PC-9 (cell line): ENCODE measurements at regions not wholly inside any gene's neighbourhood (a gene's known extent, or its start where the extent isn't known, plus 50 kb on each side); places are given as distances from the start of the nearest gene placed in this dataset.
"Not testable (repeated sequence)": the region's sequence is repeated elsewhere in the genome, so short reads cannot be mapped to it uniquely, and the experiment has no call there.

Experiments
- BruUV-seq: library from RNA; stranded (reverse); fragments of 400-500 nt; replicated peaks from 2 replicates; lab custom pipeline; 2021; lab: Mats Ljungman, UMichigan
- CTCF ChIA-PET: fragments of 300-600 bp; sonication (Branson Sonifier 250); formaldehyde crosslinking; loops from one replicate; lab custom pipeline; 2022; ENCODE audit warnings: antibody characterized with exemption; lab: Charles Lee
- POLR2A ChIA-PET: fragments of 300-600 bp; sonication (Branson Sonifier 250); formaldehyde crosslinking; loops from one replicate; lab custom pipeline; 2022; ENCODE audit warnings: antibody characterized with exemption; ENCODE audit not compliant: unreplicated experiment; lab: Charles Lee
- DNase-seq, 2 experiments: peaks; one replicate each; pipeline versions ENCODE4 v3.0.0 to v3.0.0-alpha.2; 2015 to 2022; ENCODE audit warnings: mixed read lengths in 1 of 2
- H2AFZ ChIP-seq: fragments of 200-600 bp; sonication (generic); 2 replicates; pipeline ENCODE4 v1.8.1; 2017; ENCODE audit warnings: antibody characterized with exemption
- H3F3A ChIP-seq: fragments of 200-600 bp; sonication (generic); 2 replicates; pipeline ENCODE4 v1.8.1; 2017; ENCODE audit warnings: antibody characterized with exemption, mild to moderate bottlenecking, low read depth; ENCODE audit not compliant: insufficient read depth
- H3K27ac ChIP-seq: fragments of 200-600 bp; sonication (generic); 2 replicates; pipeline ENCODE4 v1.6.1; 2016; ENCODE audit warnings: mixed run types
- H3K27me3 ChIP-seq: fragments of 200-600 bp; sonication (generic); 2 replicates; pipeline ENCODE4 v1.6.1; 2016; ENCODE audit warnings: low read depth, mixed run types; ENCODE audit not compliant: insufficient read depth
- H3K36me3 ChIP-seq: fragments of 200-600 bp; sonication (generic); 2 replicates; pipeline ENCODE4 v1.6.1; 2016; ENCODE audit warnings: low read depth, mixed run types
- H3K4me1 ChIP-seq: fragments of 200-600 bp; sonication (generic); replicated peaks from 2 replicates; pipeline ENCODE4 v1.6.1; 2016; ENCODE audit warnings: mixed run types; ENCODE audit not compliant: insufficient read depth
- H3K4me2 ChIP-seq: fragments of 200-600 bp; sonication (generic); 2 replicates; pipeline ENCODE4 v1.6.1; 2017; ENCODE audit warnings: mixed run types
- H3K4me3 ChIP-seq: fragments of 200-600 bp; sonication (generic); 2 replicates; pipeline ENCODE4 v1.6.1; 2016; ENCODE audit warnings: mixed run types
- H3K79me2 ChIP-seq: fragments of 200-600 bp; sonication (generic); 2 replicates; pipeline ENCODE4 v1.6.1; 2017; ENCODE audit warnings: low read depth, mixed run types
- H3K9me2 ChIP-seq: fragments of 200-600 bp; sonication (generic); 2 replicates; pipeline ENCODE4 v1.8.1; 2017; ENCODE audit warnings: mild to moderate bottlenecking; ENCODE audit not compliant: insufficient read depth
- H3K9me3 ChIP-seq: fragments of 200-600 bp; sonication (generic); 2 replicates; pipeline ENCODE4 v1.8.1; 2016; ENCODE audit warnings: low read depth; ENCODE audit not compliant: insufficient read depth
- H4K20me1 ChIP-seq: fragments of 200-600 bp; sonication (generic); 2 replicates; pipeline ENCODE4 v1.8.1; 2017; ENCODE audit not compliant: insufficient read depth
- CTCF ChIP-seq: fragments of 200-600 bp; sonication (generic); conservative IDR thresholded peaks from 2 replicates; pipeline ENCODE4 v1.6.1; 2017; ENCODE audit warnings: mixed run types, antibody characterized with exemption, mild to moderate bottlenecking, moderate library complexity
- EZH2 ChIP-seq: fragments of 200-600 bp; sonication (generic); IDR thresholded peaks from 2 replicates; pipeline ENCODE4 v1.8.0; 2017; ENCODE audit warnings: antibody characterized with exemption, low read depth
- intact Hi-C: fragments of 100-400 bp; cut with micrococcal nuclease; formaldehyde crosslinking; loops from one replicate; pipeline ENCODE4 v1.10.0; 2022; ENCODE audit not compliant: unreplicated experiment

- BruUV-seq = no TSS peak
- H2AFZ ChIP-seq = no peak overlapping the region
- H3K27ac ChIP-seq = no peak overlapping the region
- no peaks in the 10 kb centered on the region for H3K36me3 ChIP-seq
- H3K79me2 ChIP-seq = no peaks in the 10 kb centered on the region
- H3F3A ChIP-seq = no peaks in the 10 kb centered on the region
- TF ChIP-seq EZH2 (no peak), CTCF (no peak)
- no peaks in the 10 kb centered on the region for H3K4me1 ChIP-seq
- intact Hi-C loops = no loop called here
- no peaks in the 10 kb centered on the region for H3K9me3 ChIP-seq
- H3K4me3 ChIP-seq = no peak overlapping the region
- H4K20me1 ChIP-seq = no peaks in the 10 kb centered on the region
- no peak overlapping the region for H3K4me2 ChIP-seq
- no peak for DNase-seq
- CTCF ChIA-PET = no interaction called here
- no peaks in the 10 kb centered on the region for H3K9me2 ChIP-seq
- no peaks in the 10 kb centered on the region for H3K27me3 ChIP-seq
- POLR2A ChIA-PET = no interaction called here
These were observed 149.3 kb upstream of the EOLA2 start for GRCh38 chrX:150087612-150088011.

DNA sequence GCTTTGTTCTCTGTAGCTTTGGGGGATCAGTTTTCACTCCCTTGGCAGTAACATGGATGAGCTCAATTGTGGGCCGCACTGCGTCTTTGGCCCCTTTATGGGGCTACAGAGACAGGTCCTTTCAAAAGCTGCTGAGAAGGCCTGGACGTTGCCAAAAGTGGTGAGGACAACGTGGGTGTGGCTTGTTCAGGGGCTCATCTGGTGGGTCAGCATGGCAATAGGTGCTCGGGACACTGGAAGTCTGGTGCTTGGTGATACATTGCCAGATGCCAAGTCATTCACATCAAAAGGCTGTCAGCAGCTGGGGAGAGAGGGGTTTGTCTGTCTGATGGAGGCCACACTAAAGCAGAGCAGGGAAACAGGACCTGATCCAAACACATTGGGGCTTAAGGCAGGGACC lies 149.8 kb upstream of the EOLA2 start:
- Histone ChIP-seq H3K4me1 (no peaks in the 10 kb centered on the region), H4K20me1 (no peaks in the 10 kb centered on the region), H3K27me3 (no peaks in the 10 kb centered on the region), H3K4me2 (no peak overlapping the region), H3K9me3 (no peaks in the 10 kb centered on the region), H3K79me2 (no peaks in the 10 kb centered on the region), H3K4me3 (no peak overlapping the region), H3K9me2 (no peaks in the 10 kb centered on the region), H2AFZ (no peak overlapping the region), H3F3A (no peaks in the 10 kb centered on the region), H3K27ac (no peak overlapping the region), H3K36me3 (no peaks in the 10 kb centered on the region)
- ChIA-PET CTCF (no interaction called here), POLR2A (no interaction called here)
- TF ChIP-seq CTCF = no peak
- no peak for TF ChIP-seq EZH2
- no TSS peak for BruUV-seq
- DNase-seq = no peak
- intact Hi-C loops = no loop called here

DNA sequence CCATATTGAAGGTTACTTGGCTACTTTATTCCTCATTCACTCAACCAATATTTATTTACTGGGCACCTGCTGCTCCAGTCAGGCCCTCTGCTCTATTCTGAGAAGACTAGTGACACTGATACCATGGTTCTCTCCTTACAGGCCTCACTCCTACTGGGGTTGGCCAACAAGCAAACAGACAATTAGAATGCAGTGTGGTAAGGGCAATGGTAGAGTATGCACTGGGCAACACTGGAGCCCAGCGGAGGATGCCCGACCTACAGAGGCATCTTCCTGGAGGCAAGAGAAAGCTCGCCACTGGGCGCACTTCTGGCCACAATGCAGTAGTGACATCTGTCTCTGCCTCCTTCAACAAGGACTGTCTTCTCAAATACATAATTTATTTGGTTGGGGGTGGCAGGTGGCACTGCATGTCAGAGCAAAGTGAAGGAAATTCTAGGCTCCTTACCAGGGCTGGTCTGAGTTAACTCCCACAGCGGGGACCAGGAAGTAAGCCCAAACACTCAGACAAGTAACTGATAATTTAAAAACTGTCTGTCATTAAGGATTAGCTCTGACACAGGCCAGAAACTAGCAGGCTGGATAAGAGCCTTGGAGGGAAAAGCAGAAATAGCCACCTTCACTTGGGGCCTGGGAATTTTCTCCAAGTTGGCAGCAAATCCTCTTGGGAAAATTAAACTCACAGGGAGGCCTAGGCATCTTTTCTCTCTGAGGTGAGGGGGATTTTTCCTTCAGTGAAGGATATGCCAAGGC lies 150.7 kb upstream of the EOLA2 start:
- intact Hi-C loops = no loop called here
- Histone ChIP-seq H3K4me3 (no peak overlapping the region), H3K4me1 (no peaks in the 10 kb centered on the region), H2AFZ (no peak overlapping the region), H4K20me1 (no peaks in the 10 kb centered on the region), H3K27ac (no peak overlapping the region), H3K36me3 (no peaks in the 10 kb centered on the region), H3K9me3 (no peaks in the 10 kb centered on the region), H3K27me3 (no peaks in the 10 kb centered on the region), H3K4me2 (no peak overlapping the region), H3F3A (no peaks in the 10 kb centered on the region), H3K9me2 (no peaks in the 10 kb centered on the region), H3K79me2 (no peaks in the 10 kb centered on the region)
- DNase-seq = no peak
- TF ChIP-seq CTCF (no peak), EZH2 (no peak)
- CTCF ChIA-PET = no interaction called here
- BruUV-seq = no TSS peak
- POLR2A ChIA-PET = no interaction called here

DNA sequence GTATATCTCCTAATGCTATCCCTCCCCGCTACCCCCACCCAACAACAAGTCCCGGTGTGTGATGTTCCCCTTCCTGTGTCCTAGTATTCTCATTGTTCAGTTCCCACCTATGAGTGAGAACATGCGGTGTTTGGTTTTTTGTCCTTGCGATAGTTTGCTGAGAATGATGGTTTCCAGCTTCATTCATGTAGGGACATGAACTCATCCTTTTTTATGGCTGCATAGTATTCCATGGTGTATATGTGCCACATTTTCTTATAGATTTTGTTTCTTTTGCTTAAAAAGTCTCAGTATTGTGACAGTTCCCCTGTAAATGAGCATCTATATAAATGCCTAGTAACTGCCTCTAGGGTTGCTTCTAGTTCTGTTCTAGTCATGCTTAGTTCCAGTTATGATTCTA lies 153.0 kb upstream of the EOLA2 start:
- H3K9me3 ChIP-seq, H3K36me3 ChIP-seq, BruUV-seq, DNase-seq, H3K4me2 ChIP-seq, POLR2A ChIA-PET, H4K20me1 ChIP-seq, H3K4me3 ChIP-seq, H3K27ac ChIP-seq, intact Hi-C loops, H3F3A ChIP-seq, H3K79me2 ChIP-seq, H3K27me3 ChIP-seq, CTCF ChIA-PET, H3K9me2 ChIP-seq, H3K4me1 ChIP-seq, H2AFZ ChIP-seq: not testable (repeated sequence)
